LNCAP (cell line): ENCODE measurements at regions not wholly inside any gene's neighbourhood (a gene's known extent, or its start where the extent isn't known, plus 50 kb on each side); places are given as distances from the start of the nearest gene placed in this dataset.

Experiments used
- TF ChIP-seq, protein P1 (sequence below): fragments of 450-650 bp; IDR thresholded peaks from 2 replicates; pipeline ENCODE4 v1.5.1; 2017; ENCODE audit warnings: mild to moderate bottlenecking

DNA sequence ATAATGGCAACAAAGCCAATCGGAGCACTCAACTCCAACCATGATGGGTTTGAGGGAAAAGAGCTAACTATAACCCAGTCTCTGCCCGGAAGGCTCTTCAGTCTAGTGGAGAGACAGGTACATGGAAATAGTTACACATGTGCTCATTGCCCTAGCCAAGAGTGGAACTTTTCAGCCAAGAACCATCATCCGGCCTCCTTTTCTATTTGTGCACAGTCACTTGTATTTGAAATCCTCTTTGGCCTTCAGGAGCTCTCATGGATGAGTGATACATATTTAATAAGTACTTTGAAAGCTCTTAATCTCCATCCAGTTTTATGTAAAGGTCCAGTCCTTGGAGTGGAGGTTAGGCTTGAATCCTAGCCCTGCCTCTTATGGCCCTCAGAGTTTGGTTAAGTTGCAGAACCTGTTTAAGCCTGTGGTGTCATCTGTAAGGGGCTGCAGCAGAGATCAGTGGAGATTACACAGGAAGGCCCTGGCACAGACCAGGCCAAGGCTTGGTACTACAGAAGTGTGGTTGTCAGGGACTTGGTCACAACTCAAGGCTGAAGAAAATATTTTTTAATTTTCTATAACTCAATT, 72.3 kb upstream of the SMLR1 start:
- TF ChIP-seq, protein P1, sequence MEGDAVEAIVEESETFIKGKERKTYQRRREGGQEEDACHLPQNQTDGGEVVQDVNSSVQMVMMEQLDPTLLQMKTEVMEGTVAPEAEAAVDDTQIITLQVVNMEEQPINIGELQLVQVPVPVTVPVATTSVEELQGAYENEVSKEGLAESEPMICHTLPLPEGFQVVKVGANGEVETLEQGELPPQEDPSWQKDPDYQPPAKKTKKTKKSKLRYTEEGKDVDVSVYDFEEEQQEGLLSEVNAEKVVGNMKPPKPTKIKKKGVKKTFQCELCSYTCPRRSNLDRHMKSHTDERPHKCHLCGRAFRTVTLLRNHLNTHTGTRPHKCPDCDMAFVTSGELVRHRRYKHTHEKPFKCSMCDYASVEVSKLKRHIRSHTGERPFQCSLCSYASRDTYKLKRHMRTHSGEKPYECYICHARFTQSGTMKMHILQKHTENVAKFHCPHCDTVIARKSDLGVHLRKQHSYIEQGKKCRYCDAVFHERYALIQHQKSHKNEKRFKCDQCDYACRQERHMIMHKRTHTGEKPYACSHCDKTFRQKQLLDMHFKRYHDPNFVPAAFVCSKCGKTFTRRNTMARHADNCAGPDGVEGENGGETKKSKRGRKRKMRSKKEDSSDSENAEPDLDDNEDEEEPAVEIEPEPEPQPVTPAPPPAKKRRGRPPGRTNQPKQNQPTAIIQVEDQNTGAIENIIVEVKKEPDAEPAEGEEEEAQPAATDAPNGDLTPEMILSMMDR, result no peak

DNA sequence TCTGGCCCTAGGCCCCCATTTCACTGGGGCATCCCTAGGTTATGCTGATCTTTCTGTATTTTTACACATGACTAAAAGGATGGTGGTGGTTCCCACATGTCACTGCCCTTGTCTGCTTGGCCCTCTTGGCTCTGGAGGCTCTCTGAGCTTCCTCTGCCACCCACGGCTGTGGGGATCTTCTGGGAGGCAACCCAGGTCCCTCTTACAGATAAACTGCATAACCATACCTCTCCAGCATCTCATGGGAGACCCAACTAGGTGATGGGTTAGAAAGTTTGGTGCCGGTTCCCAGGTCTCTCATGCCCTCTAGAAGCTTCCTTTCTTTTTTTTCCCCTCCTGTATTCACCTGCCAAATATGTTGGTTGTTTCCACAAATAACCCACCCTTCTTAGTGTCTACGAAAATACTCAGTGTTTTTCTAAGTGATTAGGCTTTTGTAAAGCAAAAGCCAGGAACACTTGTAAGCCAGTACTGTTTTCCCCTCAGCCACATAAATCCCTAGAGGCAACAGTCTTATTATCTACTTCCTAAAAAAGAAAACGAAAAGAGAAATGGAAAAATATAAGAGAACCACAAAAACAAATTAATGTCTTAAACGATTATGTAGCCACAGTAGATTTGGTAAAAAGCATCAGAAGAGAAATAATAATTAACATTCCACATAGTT, 71.7 kb upstream of the SMLR1 start:
- TF ChIP-seq, protein P1, result no peak

DNA sequence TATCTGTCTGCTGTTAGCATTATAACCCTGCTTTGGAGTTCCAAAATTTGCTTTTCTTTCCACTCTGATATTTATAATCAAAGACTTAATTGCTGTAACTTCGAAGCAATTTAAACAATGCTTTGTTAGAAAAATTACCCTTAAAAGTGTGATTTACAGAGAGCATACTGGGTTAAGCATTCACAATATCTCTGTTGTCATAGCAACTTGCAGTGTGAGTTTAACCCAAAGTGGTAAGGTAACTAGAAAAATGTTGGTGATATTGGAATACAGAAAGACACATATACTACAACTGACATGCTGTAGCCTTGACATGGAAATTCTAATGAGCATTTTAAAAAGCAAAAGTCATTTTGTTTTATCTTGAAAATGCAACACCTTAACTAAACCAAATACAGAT, 70.4 kb upstream of the SMLR1 start:
- TF ChIP-seq, protein P1, result no peak

DNA sequence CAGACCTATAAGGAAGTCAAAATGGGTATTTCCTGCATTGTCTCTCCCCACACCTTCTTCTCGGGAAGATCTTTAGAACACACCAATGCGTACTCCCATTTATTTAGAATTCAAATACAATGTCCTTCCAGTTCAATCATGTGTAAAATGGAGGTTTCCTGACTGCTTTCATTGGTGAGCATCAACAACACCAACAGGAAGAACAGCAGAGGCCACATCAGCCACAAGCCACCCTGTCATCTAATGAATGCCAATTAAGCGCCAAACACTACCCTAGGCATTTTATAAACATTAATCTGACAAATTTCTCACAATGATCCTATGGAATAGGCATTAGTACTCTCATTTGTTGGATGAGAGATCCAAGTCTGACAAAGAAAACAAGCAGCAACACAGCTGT, 68.4 kb upstream of the SMLR1 start:
- TF ChIP-seq, protein P1, result no peak

DNA sequence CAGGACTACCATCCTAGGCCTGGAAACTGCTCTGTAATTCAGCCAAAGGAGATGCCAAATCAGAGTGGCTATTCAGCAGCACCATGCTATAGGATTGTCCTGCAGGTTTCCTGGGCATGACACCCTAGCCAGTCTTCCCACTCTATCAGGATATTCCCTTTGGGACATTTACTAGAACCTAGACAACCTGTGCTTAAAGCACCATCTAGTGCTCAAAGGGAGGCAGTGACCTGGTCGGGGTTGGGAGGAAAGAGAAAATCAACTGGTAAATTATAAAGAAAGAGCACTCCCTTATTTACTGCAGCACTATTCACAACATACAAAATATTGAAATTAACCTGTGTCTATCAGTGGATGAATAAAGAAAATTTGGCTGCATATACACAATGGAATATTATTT, 67.2 kb upstream of the SMLR1 start:
- TF ChIP-seq, protein P1, result peak; percentile 73

DNA sequence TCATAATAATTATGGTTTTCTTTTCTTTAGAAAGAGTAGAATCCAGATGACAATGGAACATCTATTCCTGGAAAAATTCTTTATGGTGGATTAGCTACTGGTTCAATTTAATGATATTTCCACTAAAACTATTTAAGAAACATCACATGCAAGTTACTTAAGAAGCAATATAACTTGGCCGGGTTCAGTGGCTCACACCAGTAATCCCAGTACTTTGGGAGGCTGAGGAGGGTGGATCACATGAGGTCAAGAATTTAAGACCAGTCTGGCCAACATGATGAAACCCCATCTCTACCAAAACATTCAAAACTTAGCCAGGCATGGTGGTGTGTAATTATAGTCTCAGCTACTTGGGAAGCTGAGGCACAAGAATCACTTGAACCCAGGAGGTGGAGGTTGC, 65.9 kb upstream of the SMLR1 start:
- TF ChIP-seq, protein P1, result no peak

DNA sequence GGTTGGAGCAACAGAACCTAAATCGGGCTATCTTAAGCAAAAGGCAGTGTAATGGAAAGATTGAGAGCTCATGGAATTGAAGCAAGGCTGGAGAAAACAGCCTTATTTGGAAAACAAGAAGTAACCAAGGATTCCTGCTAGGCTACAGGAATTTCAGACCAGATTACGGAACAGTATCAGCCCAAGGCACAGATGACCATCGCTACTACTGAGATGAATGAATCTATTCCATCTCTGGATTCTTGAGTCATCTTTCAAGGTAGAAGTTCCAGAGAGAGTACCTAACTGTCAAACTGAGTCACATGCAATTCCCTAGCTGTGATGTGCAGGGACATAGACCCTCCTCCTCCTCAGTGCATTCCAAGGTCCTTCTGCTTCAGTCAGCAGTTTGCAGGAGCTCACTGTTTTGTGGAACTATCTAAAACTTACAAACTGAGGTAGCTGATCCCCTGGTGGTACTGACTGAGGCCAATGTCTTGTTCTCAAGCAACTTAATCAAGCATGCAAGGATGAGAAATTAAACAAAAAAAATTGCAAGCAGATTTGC, 62.0 kb upstream of the SMLR1 start:
- TF ChIP-seq, protein P1, result no peak
